ENCODE measurements at regions not wholly inside any gene's neighbourhood (a gene's known extent, or its start where the extent isn't known, plus 50 kb on each side); places are given as distances from the start of the nearest gene placed in this dataset.

DNA sequence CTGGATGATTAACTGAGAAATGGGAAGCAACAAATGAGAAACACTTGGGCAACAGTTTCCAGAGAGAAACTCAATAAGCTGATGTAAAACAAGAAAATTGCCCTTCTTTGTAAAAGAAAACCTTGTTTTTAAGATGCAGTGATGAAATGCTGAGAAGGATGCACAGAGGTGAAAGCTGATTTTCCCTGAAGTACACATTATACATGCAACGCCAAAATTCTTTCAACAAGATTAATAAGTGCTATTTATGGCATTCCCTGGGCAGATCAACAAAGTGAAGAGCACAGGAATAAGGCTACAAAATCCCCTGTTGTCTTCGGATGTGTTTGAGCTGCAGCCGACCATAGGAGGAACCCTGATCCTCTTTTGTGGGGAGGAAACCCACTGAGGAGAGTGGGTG lies 208.0 kb upstream of the ANKH start:
- TF ChIP-seq EP300 (IDR thresholded peaks at IDR 0.05; ENCODE audit: borderline replicate concordance) (no peak), CREB1 (IDR thresholded peaks at IDR 0.05; ENCODE audit: low read depth) (no peak), TEAD4 (IDR thresholded peaks at IDR 0.05) (no peak), REST (IDR thresholded peaks at IDR 0.05; ENCODE audit: low read depth) (no peak), TCF12 (IDR thresholded peaks at IDR 0.05; ENCODE audit: low read depth) (no peak), MAX (IDR thresholded peaks at IDR 0.05) (no peak), YY1 (IDR thresholded peaks at IDR 0.05; ENCODE audit: low read depth) (no peak), FOXM1 (IDR thresholded peaks at IDR 0.05; ENCODE audit: borderline replicate concordance, low read depth) (no peak), USF1 (IDR thresholded peaks at IDR 0.05) (no peak), ZBTB7A (IDR thresholded peaks at IDR 0.05; ENCODE audit: low read depth) (no peak), TAF1 (IDR thresholded peaks at IDR 0.05; ENCODE audit: low read depth) (no peak), RAD21 (IDR thresholded peaks at IDR 0.05; ENCODE audit: low read depth) (no peak)

Data from Ishikawa (cell line).